HG02610 (cell line): ENCODE measurements at regions not wholly inside any gene's neighbourhood (a gene's known extent, or its start where the extent isn't known, plus 50 kb on each side); places are given as distances from the start of the nearest gene placed in this dataset.

Source experiments
- ATAC-seq: cut with Tn5 transposase; IDR thresholded peaks from one replicate; pipeline ENCODE4 v1.9.1; 2021; ENCODE audit warnings: mild to moderate bottlenecking, moderate library complexity; ENCODE audit not compliant: unreplicated experiment

GRCh38 chr6:48754641-48755040 lies 643.6 kb upstream of the PTCHD4 start:
- no peak for ATAC-seq

GRCh38 chr6:48750861-48751260 lies 639.9 kb upstream of the PTCHD4 start:
- no peak for ATAC-seq

GRCh38 chr6:48747471-48747870 lies 636.5 kb upstream of the PTCHD4 start:
- ATAC-seq: no peak

DNA sequence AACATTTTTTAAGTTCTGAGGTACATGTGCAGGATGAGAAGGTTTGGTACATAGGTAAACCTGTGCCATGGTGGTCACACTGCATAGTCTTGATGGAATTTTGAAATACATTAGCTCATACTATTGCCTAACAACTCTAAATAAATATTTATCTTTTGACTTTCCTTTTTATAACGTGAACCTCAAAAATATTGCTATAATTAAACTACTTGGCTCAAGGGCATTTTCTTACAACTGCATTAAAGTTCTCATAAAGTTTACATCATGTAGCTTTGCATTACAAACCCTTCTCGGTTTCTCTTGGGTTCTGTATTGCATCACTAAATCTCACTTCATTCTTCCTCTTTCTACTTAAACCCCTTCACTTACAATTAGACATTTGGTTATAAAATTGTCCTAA lies 636.0 kb upstream of the PTCHD4 start:
- ATAC-seq: no peak

DNA sequence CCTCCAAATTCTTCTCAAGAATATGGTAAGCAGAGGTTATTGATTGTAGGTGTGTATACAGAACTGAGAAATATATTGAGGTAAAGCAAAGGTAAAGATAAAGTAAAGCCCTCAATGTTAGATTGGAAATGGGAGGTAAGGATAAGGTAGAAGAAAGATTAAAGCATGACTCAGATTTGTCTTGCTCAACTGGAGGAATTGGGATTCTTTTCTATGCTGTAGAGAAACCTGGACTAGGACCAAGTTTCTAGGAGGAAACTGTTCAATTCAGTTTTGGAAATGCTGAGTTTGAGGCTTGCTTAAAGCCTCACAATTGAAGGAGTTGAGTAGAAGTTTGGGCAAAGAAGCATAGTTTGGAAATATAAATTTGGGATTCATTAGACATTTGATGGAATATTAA lies 634.0 kb upstream of the PTCHD4 start:
- no peak for ATAC-seq

DNA sequence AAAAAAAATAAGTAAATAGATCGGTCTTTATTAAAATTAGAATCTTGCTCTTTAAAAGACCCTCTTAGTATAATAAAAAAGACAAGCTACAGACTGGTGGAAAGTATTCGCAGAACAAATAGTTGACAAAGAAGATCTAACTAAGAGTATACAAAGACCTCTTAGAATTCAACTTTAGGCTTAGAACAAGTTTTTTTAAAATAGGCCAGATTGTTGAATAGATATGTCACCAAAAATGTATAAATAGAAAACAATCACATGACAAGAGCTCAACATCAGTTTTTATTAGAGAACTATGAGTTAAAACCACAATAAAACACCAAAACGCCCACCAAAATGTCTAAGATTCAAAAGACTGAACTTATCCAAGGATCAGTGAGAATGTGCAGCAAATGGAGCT lies 632.7 kb upstream of the PTCHD4 start:
- no peak for ATAC-seq

GRCh38 chr6:48736501-48737206 lies 625.7 kb upstream of the PTCHD4 start:
- no peak for ATAC-seq

- no peak for ATAC-seq
These were observed 624.8 kb upstream of the PTCHD4 start for GRCh38 chr6:48735846-48736245.

GRCh38 chr6:48733581-48733980 lies 622.6 kb upstream of the PTCHD4 start:
- ATAC-seq: no peak

DNA sequence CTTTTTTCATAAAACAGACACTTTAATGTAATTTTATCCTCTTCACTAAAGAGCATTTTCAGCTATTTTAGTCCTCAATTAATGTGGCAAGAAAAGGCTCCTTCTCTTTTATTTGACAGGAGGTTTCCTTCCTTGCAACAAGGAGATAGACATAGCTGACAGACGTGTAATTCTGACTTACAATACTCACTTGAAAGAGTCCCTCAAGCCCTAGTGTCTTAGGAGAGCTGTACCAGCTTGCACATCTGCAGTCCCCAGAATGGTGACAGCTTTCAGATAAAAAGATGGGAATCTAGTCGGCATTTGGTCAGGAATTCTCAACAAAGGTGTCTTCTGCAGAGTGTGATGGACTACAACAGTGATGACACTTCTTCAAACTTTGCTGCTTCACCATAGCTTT lies 603.7 kb upstream of the PTCHD4 start:
- no peak for ATAC-seq

GRCh38 chr6:48714250-48714649 lies 603.3 kb upstream of the PTCHD4 start:
- no peak for ATAC-seq

- no peak for ATAC-seq
These were observed 602.6 kb upstream of the PTCHD4 start for GRCh38 chr6:48713612-48714011.

DNA sequence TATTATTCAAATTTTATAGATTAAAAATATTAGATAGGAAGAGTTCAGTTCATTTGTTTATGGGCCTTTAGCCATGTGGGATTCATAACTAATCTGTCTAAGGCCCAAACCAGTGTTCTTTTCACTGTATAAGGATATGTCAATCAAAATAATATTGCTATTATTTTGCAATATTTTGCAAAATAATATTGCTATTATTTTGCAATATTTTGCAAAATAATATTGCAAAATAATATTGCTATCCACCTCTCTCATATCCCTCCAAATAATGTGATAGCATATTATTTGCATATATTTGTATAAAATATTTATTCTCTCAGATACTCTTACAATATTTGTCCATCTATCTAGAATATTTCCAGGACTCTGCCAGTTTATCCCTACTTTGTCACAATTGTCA lies 595.3 kb upstream of the PTCHD4 start:
- no peak for ATAC-seq

DNA sequence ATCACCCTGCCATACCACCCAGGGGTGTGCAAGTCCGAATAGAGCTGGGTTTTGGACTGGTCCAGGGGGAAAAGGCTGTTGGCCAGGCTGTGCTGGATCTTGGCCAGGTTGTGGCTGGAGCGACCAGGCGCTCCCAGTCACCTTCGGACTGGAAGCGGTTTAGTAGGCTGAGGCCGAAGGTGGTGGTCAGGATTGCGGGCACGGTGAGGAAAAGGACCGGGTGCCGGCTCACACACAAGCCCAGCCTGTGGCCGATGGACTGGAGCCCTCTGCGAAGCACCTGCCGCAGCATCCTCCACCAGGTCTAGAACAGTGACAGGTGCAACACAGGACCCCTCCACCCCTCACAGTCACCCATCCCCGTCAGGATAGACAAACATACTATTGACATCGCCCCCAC lies 590.6 kb upstream of the PTCHD4 start:
- no peak for ATAC-seq

DNA sequence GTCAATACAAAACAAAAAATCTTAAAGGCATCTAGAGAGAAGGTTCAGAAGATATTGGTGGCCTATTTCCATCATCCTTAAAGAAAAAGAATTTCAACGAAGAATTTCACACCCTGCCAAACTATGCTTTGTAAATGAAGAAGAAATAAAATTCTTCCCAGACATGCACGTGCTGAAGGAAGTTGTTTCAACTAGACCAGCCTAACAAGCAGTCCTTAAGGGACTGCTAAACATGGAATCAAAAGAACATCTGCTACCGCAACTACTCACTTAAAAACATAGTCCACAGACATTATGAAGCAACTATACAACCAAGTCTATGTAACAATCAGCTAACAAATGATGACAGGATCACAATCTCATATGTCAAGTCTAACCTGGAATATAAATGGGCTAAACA lies 584.9 kb upstream of the PTCHD4 start:
- no peak for ATAC-seq

- no peak for ATAC-seq
These were observed 580.4 kb upstream of the PTCHD4 start for GRCh38 chr6:48691420-48691819.

DNA sequence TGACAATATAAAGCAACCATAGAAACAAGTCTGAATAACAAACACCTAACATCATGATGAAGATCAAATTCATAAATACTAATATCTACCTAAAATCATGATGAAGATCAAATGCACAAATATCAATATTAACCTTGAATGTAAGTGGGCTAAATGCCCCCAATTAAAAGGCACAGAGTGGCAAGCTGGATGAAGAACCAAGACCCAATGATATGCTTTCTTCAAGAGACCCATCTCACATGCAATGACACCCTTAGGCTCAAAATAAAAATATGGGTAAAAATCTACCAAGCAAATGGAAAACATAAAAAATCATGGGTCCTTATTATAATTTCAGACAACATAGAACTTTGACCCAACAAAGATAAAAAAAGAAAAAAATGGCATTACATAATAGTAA lies 578.5 kb upstream of the PTCHD4 start:
- no peak for ATAC-seq

GRCh38 chr6:48678390-48678789 lies 567.4 kb upstream of the PTCHD4 start:
- no peak for ATAC-seq

- ATAC-seq: no peak
These were observed 560.5 kb upstream of the PTCHD4 start for GRCh38 chr6:48671505-48671904.

DNA sequence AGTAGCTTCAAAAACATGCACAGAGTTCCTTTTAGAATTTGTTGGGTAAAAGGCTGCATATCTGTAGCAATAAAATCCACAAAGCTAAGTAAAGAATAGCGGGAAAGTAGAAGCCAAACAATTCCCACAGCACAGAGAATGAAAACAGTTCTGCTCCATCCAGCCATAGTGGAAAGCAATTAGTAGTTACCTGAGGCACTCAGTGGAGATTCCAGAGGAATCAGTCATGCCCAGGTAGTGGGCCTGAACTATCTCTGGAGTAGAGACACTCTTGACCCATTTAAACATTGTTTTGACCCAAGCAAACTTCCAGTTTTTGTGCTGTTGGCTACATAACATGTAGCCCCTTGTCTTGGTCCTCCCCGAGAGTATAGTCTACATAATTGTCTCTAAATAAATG lies 559.5 kb upstream of the PTCHD4 start:
- ATAC-seq: no peak

- ATAC-seq: no peak
These were observed 556.8 kb upstream of the PTCHD4 start for GRCh38 chr6:48667797-48668196.

- ATAC-seq: no peak
These were observed 553.8 kb upstream of the PTCHD4 start for GRCh38 chr6:48664826-48665225.

GRCh38 chr6:48658915-48659314 lies 547.9 kb upstream of the PTCHD4 start:
- ATAC-seq: no peak
